Uterus (tissue), 3 donors: ENCODE measurements at regions not wholly inside any gene's neighbourhood (a gene's known extent, or its start where the extent isn't known, plus 50 kb on each side); places are given as distances from the start of the nearest gene placed in this dataset.

Experiments used
- DNase-seq, 2 donors: peaks; one replicate each; pipeline ENCODE4 v3.0.0-alpha.2; 2019 to 2020
- H3K27ac ChIP-seq, 2 donors: fragments of 200-600 bp; sonication (generic); 1 replicate in 1 of 2; 2 replicates in 1 of 2; pipeline ENCODE4 v1.5.1; 2016 to 2018
- H3K27me3 ChIP-seq, 2 donors: fragments of 200-600 bp; sonication (generic); one replicate each; pipeline ENCODE4 v1.5.1; 2018 to 2019; ENCODE audit warnings: control low read depth in 1 of 2
- H3K36me3 ChIP-seq, 2 donors: fragments of 200-600 bp; sonication (generic); one replicate each; pipeline ENCODE4 v1.5.1; 2019; ENCODE audit warnings: control low read depth in 1 of 2
- H3K4me1 ChIP-seq, 2 donors: fragments of 200-600 bp; sonication (generic); one replicate each; pipeline ENCODE4 v1.5.1; 2018 to 2019; ENCODE audit warnings: control low read depth in 1 of 2
- H3K4me3 ChIP-seq, 2 donors: fragments of 200-600 bp; sonication (generic); 1 replicate in 1 of 2; 2 replicates in 1 of 2; pipeline ENCODE4 v1.5.1; 2018 to 2019; ENCODE audit warnings: mild to moderate bottlenecking in 1 of 2
- H3K9me3 ChIP-seq, 2 donors: fragments of 200-600 bp; sonication (generic); one replicate each; pipeline ENCODE4 v1.5.1; 2019; ENCODE audit warnings: control low read depth in 1 of 2
- CTCF ChIP-seq, 4 experiments: fragments of 200-600 bp in 2 of 4; fragments of 450-650 bp in 2 of 4; sonication (generic) in 2 of 4; IDR thresholded peaks; one replicate each; pipeline ENCODE4 v1.5.1; 2016 to 2019; ENCODE audit warnings: antibody characterized with exemption in 4 of 4, mild to moderate bottlenecking in 2 of 4, moderate library complexity in 1 of 4
- POLR2A ChIP-seq, 2 donors: fragments of 450-650 bp; IDR thresholded peaks; one replicate each; pipeline ENCODE4 v1.6.1; 2016; ENCODE audit warnings: antibody characterized with exemption in 2 of 2, mild to moderate bottlenecking in 1 of 2, moderate library complexity in 1 of 2
- intact Hi-C: fragments of 100-400 bp; cut with DNase I; formaldehyde crosslinking; loops from one replicate; pipeline ENCODE4 v1.15.1; 2023; ENCODE audit warnings: low total_unique reads
- donor health status: DM: yes; HTN: yes; CAD: no.

DNA sequence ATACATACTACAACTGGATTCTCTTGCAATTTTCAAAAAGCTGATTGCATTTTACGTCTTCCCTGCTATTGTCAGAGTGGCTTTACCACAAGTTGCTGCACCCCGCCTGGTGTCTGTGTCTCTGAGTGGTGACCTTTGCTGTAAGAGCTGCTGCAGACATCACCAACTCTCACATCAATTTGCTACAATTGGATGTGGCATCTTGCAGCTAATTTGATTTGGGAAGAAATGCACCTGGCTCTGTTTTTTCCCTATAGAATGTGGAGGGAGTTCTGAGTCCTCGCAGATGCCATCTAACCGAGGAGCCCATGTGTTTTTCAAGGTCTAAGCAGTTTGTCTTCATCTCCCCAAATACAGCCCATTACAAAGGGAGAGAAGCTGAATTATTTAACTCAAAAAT is 73.8 kb upstream of the PHOX2B start:
- H3K27ac ChIP-seq, result no peak overlapping the region
- H3K9me3 ChIP-seq, result no peaks in the 10 kb centered on the region
- no peak overlapping the region for H3K4me3 ChIP-seq
- no peaks in the 10 kb centered on the region for H3K27me3 ChIP-seq
- intact Hi-C loops, result no loop called here
- H3K36me3 ChIP-seq, result no peaks in the 10 kb centered on the region
- TF ChIP-seq CTCF (IDR thresholded peaks at IDR 0.05), result no peak
- TF ChIP-seq POLR2A (IDR thresholded peaks at IDR 0.05), result no peak
- no peak for DNase-seq
- H3K4me1 ChIP-seq, result no peaks in the 10 kb centered on the region

- Histone ChIP-seq H3K36me3 (no peaks in the 10 kb centered on the region), H3K27me3 (no peaks in the 10 kb centered on the region), H3K9me3 (no peaks in the 10 kb centered on the region), H3K27ac (no peak overlapping the region), H3K4me3 (no peak overlapping the region), H3K4me1 (no peaks in the 10 kb centered on the region)
- intact Hi-C loops, result no loop called here
- no peak for DNase-seq
- no peak for TF ChIP-seq CTCF (IDR thresholded peaks at IDR 0.05)
These were observed 71.9 kb upstream of the PHOX2B start for GRCh38 chr4:41820473-41820872.

- intact Hi-C loops, result no loop called here
- Histone ChIP-seq H3K4me1 (no peaks in the 10 kb centered on the region), H3K36me3 (no peaks in the 10 kb centered on the region), H3K9me3 (no peaks in the 10 kb centered on the region), H3K4me3 (no peak overlapping the region), H3K27ac (no peak overlapping the region), H3K27me3 (no peaks in the 10 kb centered on the region)
- TF ChIP-seq POLR2A (IDR thresholded peaks at IDR 0.05), result no peak
- TF ChIP-seq CTCF (IDR thresholded peaks at IDR 0.05), result no peak
- DNase-seq, result no peak
These were observed 71.1 kb upstream of the PHOX2B start for GRCh38 chr4:41819621-41820020.

DNA sequence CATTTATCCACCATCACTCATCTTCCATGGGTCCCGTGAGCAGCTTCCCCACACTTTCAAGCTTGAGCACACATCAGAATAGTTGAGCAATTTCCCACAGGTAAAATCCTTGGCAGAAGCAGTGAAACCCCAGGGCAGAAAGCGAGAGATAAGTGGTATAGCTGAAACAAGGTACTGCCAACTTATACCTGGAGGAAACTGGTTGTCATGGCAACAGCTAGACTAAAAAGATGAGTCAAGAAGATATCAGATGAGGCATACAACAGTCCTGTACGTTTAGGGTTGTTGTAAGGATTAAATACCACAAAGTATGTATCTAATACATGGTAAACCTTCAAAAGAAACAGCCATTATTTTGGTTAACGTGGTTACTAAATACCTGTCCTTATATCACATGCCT is 66.9 kb upstream of the PHOX2B start:
- H3K36me3 ChIP-seq, result no peaks in the 10 kb centered on the region
- DNase-seq, result no peak
- intact Hi-C loops, result no loop called here
- no peak for TF ChIP-seq POLR2A (IDR thresholded peaks at IDR 0.05)
- no peak for TF ChIP-seq CTCF (IDR thresholded peaks at IDR 0.05)
- H3K27ac ChIP-seq, result no peak overlapping the region
- no peaks in the 10 kb centered on the region for H3K4me1 ChIP-seq
- no peaks in the 10 kb centered on the region for H3K9me3 ChIP-seq
- no peaks in the 10 kb centered on the region for H3K27me3 ChIP-seq
- no peak overlapping the region for H3K4me3 ChIP-seq

DNA sequence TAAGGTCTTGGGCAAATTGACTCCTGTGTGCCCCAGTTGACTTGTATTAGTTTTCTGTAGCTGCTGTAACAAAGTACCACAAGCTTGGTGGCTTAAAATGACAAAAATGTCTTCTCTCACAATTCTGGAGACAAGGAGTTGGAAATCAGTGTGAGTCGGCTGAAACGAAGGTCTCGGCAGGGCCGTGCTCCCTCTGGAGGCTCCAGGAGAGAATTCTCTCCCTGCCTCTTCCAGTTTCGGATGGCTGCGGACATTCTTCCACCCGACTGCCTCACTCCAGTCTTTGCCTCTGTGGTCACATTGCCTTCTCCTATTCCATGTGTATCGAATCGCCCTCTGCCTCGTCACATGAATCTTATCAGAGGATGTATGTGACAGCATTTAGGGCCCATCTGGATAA is 66.0 kb upstream of the PHOX2B start:
- H3K4me1 ChIP-seq, result no peaks in the 10 kb centered on the region
- H3K27me3 ChIP-seq, result no peaks in the 10 kb centered on the region
- TF ChIP-seq POLR2A (IDR thresholded peaks at IDR 0.05) (no peak), CTCF (IDR thresholded peaks at IDR 0.05) (no peak)
- no peak overlapping the region for H3K27ac ChIP-seq
- intact Hi-C loops, result no loop called here
- H3K36me3 ChIP-seq, result no peaks in the 10 kb centered on the region
- no peaks in the 10 kb centered on the region for H3K9me3 ChIP-seq
- no peak for DNase-seq
- no peak overlapping the region for H3K4me3 ChIP-seq
